ENCODE measurements at regions not wholly inside any gene's neighbourhood (a gene's known extent, or its start where the extent isn't known, plus 50 kb on each side); places are given as distances from the start of the nearest gene placed in this dataset.

- TF ChIP-seq, protein P1, sequence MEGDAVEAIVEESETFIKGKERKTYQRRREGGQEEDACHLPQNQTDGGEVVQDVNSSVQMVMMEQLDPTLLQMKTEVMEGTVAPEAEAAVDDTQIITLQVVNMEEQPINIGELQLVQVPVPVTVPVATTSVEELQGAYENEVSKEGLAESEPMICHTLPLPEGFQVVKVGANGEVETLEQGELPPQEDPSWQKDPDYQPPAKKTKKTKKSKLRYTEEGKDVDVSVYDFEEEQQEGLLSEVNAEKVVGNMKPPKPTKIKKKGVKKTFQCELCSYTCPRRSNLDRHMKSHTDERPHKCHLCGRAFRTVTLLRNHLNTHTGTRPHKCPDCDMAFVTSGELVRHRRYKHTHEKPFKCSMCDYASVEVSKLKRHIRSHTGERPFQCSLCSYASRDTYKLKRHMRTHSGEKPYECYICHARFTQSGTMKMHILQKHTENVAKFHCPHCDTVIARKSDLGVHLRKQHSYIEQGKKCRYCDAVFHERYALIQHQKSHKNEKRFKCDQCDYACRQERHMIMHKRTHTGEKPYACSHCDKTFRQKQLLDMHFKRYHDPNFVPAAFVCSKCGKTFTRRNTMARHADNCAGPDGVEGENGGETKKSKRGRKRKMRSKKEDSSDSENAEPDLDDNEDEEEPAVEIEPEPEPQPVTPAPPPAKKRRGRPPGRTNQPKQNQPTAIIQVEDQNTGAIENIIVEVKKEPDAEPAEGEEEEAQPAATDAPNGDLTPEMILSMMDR (IDR thresholded peaks at IDR 0.05) = no peak
- no peak for TF ChIP-seq POLR2AphosphoS5 (IDR thresholded peaks at IDR 0.05; ENCODE audit: insufficient read depth in 1 of 2, low read depth in 1 of 2)
These were observed 378.2 kb upstream of the ALCAM start for GRCh38 chr3:104988496-104988895.
